GM12865 (cell line): ENCODE measurements at regions not wholly inside any gene's neighbourhood (a gene's known extent, or its start where the extent isn't known, plus 50 kb on each side); places are given as distances from the start of the nearest gene placed in this dataset.

ENCODE experiments used
- DNase-seq: peaks from one replicate; pipeline ENCODE4 v3.0.0; 2010; ENCODE audit warnings: low read depth
- H3K4me3 ChIP-seq: 2 replicates; pipeline ENCODE4 v1.5.1; 2011; ENCODE audit warnings: mild to moderate bottlenecking, low read depth, low read length, control low read depth
- TF ChIP-seq, protein P1 (sequence below): IDR thresholded peaks from 2 replicates; pipeline ENCODE4 v1.5.1; 2011; ENCODE audit warnings: low read length, control low read depth, low read depth, inconsistent platforms; ENCODE audit not compliant: insufficient read depth; ENCODE audit errors: missing control alignments

DNA sequence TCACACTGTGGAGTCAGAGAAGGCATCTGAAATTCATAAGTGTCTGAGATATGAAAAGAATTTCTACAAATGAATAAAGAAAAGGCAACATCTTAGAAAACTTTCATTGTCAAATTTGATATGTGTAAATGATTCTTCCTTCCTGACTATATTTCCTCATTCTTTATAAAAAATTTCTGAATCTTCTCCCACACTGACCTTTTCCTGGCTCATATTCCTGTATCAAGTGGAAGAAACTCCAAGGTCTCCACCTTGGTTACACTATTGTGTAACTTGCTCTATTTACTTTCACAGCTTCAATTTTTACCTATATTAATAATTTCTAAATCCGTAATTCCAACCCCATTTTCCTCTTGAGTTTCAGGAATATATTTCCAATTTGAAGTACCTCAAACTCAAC lies 93.5 kb upstream of the FBXL7 start:
- no peak overlapping the region for H3K4me3 ChIP-seq
- TF ChIP-seq, protein P1, sequence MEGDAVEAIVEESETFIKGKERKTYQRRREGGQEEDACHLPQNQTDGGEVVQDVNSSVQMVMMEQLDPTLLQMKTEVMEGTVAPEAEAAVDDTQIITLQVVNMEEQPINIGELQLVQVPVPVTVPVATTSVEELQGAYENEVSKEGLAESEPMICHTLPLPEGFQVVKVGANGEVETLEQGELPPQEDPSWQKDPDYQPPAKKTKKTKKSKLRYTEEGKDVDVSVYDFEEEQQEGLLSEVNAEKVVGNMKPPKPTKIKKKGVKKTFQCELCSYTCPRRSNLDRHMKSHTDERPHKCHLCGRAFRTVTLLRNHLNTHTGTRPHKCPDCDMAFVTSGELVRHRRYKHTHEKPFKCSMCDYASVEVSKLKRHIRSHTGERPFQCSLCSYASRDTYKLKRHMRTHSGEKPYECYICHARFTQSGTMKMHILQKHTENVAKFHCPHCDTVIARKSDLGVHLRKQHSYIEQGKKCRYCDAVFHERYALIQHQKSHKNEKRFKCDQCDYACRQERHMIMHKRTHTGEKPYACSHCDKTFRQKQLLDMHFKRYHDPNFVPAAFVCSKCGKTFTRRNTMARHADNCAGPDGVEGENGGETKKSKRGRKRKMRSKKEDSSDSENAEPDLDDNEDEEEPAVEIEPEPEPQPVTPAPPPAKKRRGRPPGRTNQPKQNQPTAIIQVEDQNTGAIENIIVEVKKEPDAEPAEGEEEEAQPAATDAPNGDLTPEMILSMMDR, result no peak
- DNase-seq, result no peak

DNA sequence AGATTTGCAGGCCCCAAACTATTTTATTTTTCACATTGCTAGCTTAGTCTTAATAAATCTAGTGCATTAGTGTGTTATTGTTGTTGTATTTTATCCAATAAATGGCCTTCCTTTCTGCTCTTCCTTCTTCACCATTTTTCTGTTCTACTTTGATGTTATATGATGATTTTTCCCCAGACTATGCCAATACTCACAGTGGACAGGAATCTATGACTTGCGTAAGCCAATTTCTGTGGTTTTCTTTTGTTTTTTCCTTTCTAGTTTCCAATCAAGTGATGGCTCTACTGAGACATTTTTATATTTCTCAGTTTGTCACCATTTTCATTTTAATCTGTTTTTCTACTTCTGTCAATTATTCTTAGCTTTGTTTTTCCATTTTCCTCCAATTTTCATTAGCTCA lies 106.8 kb upstream of the FBXL7 start:
- H3K4me3 ChIP-seq, result no peak overlapping the region
- DNase-seq, result no peak
- TF ChIP-seq, protein P1, result no peak

GRCh38 chr5:15391704-15392397 lies 108.1 kb upstream of the FBXL7 start:
- DNase-seq, result no peak
- TF ChIP-seq, protein P1, result no peak
- H3K4me3 ChIP-seq, result no peak overlapping the region

- DNase-seq, result no peak
- H3K4me3 ChIP-seq, result no peak overlapping the region
- TF ChIP-seq, protein P1, result no peak
Measured at GRCh38 chr5:15388866-15389265, 111.1 kb upstream of the FBXL7 start.

GRCh38 chr5:15387931-15388524 lies 112.0 kb upstream of the FBXL7 start:
- no peak for DNase-seq
- no peak overlapping the region for H3K4me3 ChIP-seq
- TF ChIP-seq, protein P1, result no peak

DNA sequence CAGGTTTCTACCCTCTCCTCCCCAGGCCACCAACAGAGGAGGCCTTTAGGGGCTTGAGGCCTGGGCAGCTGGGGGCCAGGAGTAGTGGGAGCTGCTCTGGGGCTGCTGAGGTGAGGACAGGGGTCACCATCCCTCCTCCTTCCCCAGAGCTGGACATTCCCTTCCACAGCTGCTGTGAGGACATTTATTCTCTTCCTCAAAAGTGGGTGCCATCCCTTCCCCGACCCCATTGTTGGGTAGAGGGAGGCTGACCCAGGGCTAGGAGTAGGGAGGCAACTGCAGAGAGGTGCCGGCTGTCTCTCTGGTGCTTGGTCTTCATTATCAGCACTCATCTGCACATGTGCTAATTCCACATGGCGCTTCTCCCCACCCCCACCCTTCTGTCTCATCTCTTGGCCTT lies 113.9 kb upstream of the FBXL7 start:
- TF ChIP-seq, protein P1, result no peak
- no peak overlapping the region for H3K4me3 ChIP-seq
- DNase-seq, result no peak

DNA sequence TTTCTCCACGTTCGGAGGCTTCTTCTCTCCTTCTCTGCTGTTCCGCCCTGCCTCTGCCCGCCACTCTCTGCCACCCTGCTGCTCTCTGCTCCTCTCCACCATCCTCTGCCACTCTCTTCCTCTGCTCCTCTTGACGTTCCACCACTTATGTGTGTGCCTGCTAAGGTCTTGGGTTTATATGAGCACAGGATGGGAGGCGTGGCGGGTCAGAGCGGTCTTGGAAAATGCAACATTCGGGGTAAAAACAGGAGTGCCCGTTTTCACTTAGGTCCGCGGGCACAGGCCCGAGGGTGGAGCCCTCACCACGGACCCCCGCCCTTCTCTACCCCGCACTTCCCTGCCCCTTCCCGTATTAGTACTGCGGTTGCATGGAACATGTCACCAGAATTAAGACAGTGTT lies 114.4 kb upstream of the FBXL7 start:
- no peak for DNase-seq
- TF ChIP-seq, protein P1, result no peak
- H3K4me3 ChIP-seq, result no peak overlapping the region
